NCI-H146 (cell line): ENCODE measurements at regions not wholly inside any gene's neighbourhood (a gene's known extent, or its start where the extent isn't known, plus 50 kb on each side); places are given as distances from the start of the nearest gene placed in this dataset.
"Not testable (repeated sequence)": the region's sequence is repeated elsewhere in the genome, so short reads cannot be mapped to it uniquely, and the experiment has no call there.

ENCODE experiments used
- DNase-seq: peaks from one replicate; lab custom pipeline; 2025; lab: John Stamatoyannopoulos, UW

- no peak for DNase-seq
Observed at GRCh38 chr4:33616121-33616520, 2628.2 kb downstream of the ARAP2 start.

DNA sequence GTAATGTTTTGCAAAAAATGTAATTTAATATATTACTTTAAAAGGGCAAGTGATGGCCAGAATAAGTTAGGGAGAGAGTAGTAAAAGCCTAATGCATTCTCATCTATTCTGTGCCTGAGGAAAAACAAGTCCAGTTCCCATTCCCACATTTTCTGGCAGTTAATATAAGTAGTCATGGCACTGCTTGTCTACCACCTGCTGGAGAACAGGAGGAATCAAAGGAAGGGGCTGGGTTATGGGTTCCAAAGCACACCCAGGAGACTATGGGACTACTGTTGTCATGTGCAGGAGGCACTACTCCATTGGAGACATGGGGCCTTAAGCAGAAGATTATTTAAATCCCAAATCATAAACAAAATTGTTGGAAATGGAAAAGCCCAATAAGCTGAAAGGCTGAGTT, 2618.6 kb downstream of the ARAP2 start:
- peak; percentile 24 for DNase-seq

DNA sequence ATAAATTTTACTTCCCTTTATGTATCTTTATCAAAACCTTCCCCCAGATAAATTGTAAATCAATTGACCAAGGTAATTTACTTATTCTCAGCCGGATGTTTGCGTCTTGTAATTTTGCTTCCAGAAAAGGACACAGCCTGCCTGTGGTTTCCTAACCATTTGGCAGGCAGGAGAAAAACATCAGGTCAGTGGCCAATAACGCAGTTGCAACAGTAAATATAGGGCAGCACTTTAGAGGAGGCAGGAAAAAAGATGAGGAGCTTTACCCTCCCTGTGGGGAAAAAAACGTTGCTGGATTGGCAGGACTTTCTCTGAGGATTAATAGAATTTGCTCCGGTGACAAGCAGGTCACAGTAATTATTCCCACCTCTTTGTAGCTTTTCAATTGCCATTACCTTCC, 2618.1 kb downstream of the ARAP2 start:
- DNase-seq = no peak

GRCh38 chr4:33628296-33628695, 2616.0 kb downstream of the ARAP2 start:
- DNase-seq = no peak

- no peak for DNase-seq
Observed at GRCh38 chr4:33649015-33649414, 2595.3 kb downstream of the ARAP2 start.

DNA sequence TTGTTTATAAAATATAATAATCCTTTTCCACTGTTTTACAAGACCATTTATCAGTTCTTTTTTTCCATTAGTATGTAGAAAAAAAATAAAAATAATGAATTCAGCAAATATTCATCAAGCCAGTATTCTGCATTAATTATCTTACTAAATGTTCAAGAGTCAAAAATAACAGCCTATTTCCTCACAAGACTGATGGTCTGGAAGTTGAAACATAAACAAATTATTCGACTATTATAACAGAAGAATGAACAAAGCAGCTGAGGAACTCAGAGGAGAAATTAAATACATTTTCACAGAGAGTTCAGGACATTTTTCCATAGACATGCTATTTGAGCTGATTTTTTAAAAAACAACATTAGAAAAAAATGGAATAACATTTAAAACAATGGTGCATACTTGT, 2594.8 kb downstream of the ARAP2 start:
- DNase-seq = no peak

DNA sequence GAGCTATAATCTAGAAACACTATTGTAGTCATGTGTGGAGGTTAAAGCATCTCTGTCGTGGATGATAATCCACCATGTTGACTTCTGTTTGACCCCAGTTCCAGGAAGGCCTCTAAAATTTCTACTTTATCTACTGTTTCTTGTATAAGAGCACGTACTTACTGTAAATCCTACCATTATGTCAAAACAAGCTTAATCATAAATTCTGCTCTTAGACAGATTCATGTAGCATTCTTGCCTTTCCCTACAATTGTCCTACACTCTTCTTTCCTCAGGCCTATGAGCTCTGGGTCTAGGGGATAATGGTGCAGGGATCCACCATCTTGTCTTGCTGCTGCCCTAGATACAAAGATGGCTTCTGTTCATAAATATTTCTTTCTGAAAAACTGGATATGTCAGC, 2594.3 kb downstream of the ARAP2 start:
- no peak for DNase-seq

DNA sequence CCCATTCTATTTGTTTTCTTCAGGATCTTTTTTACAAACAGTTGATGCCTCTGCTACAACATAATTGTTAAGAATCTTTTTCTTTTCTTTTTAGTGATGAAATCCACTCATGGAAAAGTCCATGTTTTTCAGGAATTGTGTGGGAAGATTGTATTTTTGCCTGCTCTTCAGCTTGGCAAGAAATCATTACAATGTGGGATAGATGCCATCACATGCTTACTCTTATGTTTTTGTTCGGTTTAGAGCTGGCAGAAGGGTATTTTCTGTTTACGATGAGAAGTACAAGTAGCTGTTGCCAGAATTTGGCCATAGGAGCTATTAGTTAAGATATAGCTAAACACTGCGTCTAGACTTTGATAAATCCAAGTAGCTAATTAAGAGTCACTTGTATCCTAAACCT, 2585.3 kb downstream of the ARAP2 start:
- no peak for DNase-seq

DNA sequence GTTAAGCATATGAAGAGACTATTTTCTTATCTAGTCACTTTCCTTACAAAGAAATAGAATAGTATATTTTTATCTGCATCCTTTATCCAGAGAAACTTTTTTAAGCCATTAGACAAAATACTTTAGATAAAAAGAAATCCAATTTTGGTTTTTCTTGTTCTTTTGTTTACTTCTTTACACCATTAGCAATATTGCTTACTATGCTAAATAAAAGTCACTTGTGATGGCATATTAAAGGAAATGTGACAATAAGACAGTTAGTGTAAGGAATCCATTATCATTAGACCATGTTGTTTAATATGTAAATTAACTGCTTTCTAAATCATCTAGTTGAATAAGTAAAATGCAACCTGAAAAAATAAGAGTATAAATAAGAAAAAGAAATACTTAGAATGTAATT, 2582.7 kb downstream of the ARAP2 start:
- DNase-seq = no peak

DNA sequence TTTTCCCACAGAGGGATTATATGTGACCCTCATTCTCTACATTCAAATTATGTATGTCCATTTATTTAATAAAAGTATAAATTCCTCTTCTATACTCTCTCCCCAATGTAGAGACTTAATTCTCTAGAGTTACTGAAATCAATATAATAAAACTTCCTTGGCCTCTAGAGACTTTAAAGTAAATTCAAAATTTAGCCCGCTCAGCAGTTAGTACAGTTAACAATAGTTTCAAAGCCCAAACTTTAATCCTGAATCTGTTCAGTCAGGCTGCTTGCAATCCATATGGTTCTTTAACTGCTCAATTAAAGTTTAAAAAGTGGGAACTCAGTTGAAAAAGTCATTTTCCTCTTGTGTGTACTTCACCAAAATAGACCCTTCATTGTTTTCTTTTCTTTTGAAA, 2558.4 kb downstream of the ARAP2 start:
- no peak for DNase-seq

DNA sequence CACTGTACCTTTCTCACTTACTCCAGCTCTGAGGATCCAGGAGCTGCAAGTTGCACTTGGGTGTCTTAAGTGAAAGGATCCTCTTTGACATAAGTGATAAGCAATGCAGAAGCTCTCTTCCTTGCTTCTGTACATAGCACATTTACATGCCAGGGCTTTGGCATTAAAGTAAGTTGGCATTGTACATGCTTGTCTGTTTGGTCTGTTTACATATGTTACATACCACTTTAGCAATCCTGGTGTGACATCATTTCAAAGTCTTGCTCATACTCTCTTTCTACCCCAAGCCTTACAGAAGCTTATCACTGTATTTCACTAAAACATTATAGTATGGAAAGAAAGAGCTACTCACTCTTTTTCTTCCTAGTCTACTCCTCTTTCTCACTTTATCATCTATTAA, 2548.3 kb downstream of the ARAP2 start:
- no peak for DNase-seq

- DNase-seq = no peak
Observed at GRCh38 chr4:33696586-33696985, 2547.7 kb downstream of the ARAP2 start.

GRCh38 chr4:33709247-33709646, 2535.1 kb downstream of the ARAP2 start:
- no peak for DNase-seq

- no peak for DNase-seq
Observed at GRCh38 chr4:33711826-33712225, 2532.5 kb downstream of the ARAP2 start.

DNA sequence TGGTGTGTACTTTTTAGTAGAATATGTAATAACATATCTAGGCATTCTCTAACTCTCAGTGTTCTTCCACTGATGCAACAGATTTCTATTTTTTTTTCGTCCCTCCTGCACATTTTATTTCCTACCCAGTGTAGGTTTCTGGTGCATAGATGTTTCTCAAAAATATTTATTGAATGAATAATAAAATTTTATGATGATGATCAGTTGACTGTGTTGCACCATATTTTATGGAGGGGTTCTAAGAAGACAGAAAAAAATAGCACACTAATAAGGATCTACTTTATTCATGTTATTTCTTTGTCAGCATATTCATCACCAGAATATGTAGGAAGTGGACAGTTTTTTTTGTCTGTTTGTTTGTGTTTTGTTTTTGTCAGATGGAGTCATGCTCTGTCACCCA, 2529.3 kb downstream of the ARAP2 start:
- no peak for DNase-seq

- no peak for DNase-seq
Observed at GRCh38 chr4:33715841-33716395, 2528.4 kb downstream of the ARAP2 start.

DNA sequence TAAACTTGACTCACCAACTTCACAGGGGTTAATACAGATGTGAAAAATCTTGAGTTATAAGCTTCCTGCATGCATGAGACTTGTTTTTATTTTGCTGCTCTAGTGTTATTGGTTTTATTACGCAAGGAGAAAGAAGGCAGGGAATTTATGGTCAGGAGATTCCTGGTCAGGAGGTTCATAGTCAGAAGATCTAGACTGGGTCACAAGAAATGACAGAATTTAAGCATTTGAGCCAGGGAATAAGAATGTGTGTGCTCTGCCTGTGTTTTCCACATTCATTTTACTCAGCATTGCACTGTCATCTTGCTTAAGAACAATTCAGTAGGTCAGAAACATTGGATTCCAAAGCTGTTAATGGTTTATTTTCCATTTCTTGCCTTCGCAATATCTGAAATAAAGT, 2522.1 kb downstream of the ARAP2 start:
- DNase-seq = no peak

DNA sequence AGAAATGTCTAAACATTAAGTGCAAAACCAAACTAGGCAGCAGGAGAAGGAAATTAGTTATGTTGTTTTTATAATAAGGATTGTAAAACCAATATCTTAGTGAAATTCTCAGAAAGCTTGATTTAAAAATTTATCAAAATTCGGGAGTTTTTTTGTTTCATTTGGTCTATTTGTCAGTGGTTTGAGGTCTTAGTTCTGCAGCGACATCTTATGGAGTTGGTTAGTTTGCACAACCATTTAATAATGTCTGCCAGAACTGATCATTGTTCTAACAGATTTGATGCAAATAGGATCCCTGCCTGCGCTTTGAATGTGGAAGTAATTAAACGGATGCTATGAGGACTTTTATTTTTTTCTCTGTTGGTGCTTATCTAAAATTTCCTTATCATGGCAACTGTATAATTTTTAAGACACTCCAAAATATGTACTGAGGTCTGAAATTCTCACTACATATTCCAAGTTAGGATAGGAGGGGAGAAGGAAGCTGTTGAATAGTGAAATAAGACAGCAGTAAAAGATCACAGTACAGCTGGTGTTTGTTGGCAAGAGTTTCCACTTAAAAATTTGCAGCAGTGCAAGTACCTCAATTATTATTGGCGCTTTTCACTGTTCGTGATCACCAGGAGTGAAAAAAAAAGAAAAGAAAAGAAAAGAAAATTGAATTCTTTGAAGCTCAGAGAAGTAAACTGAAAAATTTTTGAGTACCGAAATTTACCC, 2521.4 kb downstream of the ARAP2 start:
- DNase-seq = peak; percentile 82

GRCh38 chr4:33724685-33725084, 2519.6 kb downstream of the ARAP2 start:
- DNase-seq = no peak

DNA sequence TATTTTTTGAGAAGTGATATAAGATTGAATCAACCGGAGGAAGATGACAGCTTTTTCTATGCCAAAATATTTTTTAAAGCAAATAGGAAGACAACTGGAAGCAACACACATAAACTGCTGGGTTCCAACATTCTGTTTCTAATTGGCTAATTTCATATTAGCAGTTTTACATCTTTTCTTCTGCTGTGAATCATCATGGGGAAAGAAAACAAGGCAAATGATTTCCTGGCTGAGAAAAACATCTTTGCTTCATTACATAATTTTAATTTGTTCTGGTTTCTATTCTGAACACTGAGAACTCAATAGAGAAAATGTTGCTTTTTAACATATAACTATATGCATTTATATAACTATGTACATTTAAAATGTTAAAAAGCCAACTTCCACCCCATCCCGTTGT, 2518.5 kb downstream of the ARAP2 start:
- no peak for DNase-seq

- no peak for DNase-seq
Observed at GRCh38 chr4:33737726-33738125, 2506.6 kb downstream of the ARAP2 start.

DNA sequence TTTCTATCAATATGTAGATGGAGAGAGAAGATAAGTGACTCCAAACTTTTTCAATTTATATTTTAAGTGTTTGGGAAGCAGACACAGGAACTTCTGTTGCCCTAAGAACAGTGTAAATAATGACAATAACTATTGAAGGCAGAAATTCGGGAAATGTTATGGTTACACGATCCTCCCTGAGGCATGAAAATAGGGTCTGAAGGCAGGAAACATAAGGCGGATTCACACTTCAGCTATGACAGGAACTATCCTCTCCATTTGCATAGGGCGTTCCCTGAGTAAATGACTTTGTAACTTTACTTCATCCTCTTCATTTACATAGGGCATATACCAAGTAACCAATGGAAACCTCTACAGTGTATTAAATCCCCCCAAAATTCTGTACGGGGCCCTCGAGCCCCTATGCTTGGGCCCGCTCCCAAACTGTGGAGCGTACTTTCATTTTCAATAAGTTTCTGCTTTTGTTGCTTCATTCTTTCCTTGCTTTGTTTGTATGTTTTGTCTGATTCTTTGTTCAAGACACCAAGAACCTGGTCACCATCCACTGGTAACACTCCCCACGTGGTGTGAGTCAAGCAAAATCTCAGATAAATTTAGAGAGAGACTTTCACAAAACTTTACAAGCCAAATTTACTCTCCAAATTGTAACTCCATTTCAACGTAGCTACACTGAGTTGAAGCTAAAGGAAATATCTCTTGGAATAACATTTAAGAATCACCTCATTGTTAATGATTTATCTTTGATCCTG, 2504.3 kb downstream of the ARAP2 start:
- no peak for DNase-seq

DNA sequence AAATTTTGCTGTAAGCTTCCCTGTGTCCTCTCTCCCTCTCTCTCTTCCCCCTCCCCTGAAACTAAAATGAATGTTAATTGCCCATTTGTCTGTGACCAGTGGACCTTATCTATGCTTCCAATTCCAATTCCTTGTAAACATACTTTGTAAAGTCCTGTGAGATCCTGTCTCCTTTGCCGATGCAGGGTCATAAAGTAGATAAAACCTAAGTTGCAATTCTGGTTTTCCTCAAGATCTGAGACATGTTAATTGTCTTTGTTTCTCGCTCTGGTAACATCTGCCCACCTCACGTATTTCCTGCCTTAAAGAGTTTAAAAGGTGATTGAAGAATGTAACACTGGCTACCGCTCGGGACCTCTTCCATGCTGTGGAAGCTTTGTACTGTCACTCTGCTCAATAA, 2503.4 kb downstream of the ARAP2 start:
- DNase-seq = not testable (repeated sequence)
